ENCODE measurements at regions not wholly inside any gene's neighbourhood (a gene's known extent, or its start where the extent isn't known, plus 50 kb on each side); places are given as distances from the start of the nearest gene placed in this dataset.

DNA sequence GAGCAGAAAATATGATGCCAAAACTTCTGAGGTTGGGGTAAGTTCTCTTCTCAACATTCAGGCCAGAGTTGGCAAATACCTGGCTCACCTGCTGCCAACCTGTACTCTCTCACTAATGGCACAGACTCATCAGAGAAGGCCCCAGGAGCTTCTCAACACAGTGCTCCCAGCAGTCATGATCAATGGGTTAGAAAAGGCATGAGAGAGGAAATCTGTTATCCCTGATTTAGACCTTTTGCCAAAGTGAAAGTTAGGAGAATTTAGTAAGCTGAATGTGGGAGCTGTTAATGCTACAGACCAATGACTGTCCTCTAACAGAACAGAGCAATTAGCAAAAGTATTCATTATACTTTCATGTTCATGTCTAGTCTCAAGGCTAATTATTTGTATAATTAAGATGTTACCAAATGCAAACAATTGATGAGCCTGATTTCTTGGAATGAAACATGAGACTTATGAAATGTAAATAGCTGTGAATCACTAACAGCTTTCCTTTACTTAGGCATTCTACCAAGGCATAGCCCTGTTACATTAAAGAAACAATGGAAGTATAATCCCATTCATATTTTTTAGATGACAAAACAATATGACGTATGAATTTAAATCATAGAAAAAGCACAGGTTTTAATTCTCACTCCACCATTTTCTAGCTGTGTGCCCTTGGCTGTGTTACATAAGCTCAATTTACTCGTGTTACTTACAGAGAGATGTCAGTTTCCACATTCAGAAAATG, 68.7 kb upstream of the MARCHF10 start:
- in situ Hi-C loops (cut with MboI; ENCODE audit: low sequenced_read_pairs, unreplicated experiment): no loop called here
- TF ChIP-seq, protein P1, sequence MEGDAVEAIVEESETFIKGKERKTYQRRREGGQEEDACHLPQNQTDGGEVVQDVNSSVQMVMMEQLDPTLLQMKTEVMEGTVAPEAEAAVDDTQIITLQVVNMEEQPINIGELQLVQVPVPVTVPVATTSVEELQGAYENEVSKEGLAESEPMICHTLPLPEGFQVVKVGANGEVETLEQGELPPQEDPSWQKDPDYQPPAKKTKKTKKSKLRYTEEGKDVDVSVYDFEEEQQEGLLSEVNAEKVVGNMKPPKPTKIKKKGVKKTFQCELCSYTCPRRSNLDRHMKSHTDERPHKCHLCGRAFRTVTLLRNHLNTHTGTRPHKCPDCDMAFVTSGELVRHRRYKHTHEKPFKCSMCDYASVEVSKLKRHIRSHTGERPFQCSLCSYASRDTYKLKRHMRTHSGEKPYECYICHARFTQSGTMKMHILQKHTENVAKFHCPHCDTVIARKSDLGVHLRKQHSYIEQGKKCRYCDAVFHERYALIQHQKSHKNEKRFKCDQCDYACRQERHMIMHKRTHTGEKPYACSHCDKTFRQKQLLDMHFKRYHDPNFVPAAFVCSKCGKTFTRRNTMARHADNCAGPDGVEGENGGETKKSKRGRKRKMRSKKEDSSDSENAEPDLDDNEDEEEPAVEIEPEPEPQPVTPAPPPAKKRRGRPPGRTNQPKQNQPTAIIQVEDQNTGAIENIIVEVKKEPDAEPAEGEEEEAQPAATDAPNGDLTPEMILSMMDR (IDR thresholded peaks at IDR 0.05; ENCODE audit: borderline replicate concordance, control extremely low read depth, extremely low read depth, insufficient read depth, missing control alignments): no peak
- DNase-seq (ENCODE audit: low spot score): no peak

DNA sequence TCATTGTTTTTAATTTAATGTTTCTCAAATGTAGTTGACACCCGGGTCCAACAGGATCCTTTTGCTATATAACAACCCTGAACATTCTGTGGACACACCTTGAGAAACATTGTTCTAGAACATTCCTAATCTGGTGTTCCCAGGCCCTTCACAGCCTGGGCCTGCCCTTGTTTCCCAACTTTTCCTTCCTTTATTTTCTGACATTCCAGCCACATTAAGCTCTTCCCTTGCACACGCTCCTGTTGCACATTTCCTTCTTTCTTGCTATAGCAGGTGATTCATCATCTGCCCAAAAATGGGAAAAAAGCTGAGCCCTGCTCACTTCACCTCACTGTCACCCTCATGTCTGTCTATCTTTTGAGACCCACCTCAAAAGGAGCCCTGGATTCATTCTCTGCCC, 67.9 kb upstream of the MARCHF10 start:
- TF ChIP-seq, protein P1 (IDR thresholded peaks at IDR 0.05; ENCODE audit: borderline replicate concordance, control extremely low read depth, extremely low read depth, insufficient read depth, missing control alignments): no peak
- no peak for DNase-seq (ENCODE audit: low spot score)
- in situ Hi-C loops (cut with MboI; ENCODE audit: low sequenced_read_pairs, unreplicated experiment): no loop called here

DNA sequence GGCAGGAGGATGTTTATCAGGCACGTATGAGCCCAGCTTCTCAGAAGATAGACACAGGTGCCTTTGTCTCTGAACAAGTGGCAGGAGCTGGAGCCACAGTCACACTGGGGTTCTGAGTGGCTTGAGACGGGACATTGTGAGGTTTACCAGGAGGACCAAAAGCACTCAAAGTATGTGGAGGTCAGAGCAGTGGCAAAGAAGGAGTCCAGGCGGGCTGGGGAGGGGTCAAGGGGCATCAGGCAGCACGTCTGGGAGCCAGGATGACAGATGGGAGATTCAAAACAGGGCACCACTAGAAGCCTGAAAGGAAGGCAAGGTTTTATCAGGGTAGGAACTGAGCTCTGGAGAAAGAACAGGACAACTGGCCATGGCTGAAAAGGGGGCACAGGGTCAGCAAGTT, 67.2 kb upstream of the MARCHF10 start:
- TF ChIP-seq, protein P1 (IDR thresholded peaks at IDR 0.05; ENCODE audit: borderline replicate concordance, control extremely low read depth, extremely low read depth, insufficient read depth, missing control alignments): no peak
- in situ Hi-C loops (cut with MboI; ENCODE audit: low sequenced_read_pairs, unreplicated experiment): no loop called here

DNA sequence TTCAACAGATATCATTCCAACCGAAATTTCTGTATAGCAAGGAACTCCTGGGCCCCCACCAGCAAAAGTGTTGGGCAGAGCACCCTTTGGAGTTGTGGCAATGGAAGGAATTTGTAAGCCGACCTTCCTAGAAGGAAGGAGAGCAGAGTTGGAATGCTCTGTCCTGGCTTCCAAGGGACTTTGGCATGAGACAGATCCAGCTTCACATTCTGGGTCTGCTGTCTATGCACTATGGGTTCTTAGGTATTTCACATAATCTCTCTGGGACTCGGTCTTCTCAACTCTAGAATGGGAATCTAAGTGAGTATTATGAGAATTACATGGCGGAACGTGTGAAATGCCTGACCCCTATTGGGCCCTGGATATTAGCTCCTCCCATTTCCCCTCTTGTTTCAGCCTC, 63.2 kb upstream of the MARCHF10 start:
- TF ChIP-seq, protein P1 (IDR thresholded peaks at IDR 0.05; ENCODE audit: borderline replicate concordance, control extremely low read depth, extremely low read depth, insufficient read depth, missing control alignments): no peak
- DNase-seq (ENCODE audit: low spot score): no peak
- in situ Hi-C loops (cut with MboI; ENCODE audit: low sequenced_read_pairs, unreplicated experiment): no loop called here

More for the DNA sequence above, 67.2 kb upstream of the MARCHF10 start:
- no peak for DNase-seq (ENCODE audit: low spot score)

DNA sequence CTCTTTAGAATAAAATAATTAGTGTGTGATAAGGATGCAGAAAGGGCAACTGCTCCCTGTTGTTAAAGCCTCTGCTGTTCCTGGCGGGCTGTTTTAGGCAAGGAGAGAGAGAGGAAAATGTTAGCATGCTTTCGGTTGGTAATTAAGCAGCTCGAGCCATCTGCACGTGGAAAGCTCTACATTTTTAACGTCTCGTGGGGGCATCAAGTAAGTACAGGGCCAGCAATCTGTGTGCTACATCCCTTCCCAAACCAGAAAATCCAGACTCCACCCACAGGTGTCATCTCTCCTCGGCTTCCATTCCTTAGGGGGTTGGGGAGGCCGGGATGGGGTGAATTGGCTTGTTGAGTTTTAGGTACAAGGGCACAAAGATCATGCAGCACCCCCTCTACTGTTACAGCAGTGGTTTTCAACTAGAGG, 62.4 kb upstream of the MARCHF10 start:
- in situ Hi-C loops (cut with MboI; ENCODE audit: low sequenced_read_pairs, unreplicated experiment): no loop called here
- DNase-seq (ENCODE audit: low spot score): no peak
- TF ChIP-seq, protein P1 (IDR thresholded peaks at IDR 0.05; ENCODE audit: borderline replicate concordance, control extremely low read depth, extremely low read depth, insufficient read depth, missing control alignments): no peak

DNA sequence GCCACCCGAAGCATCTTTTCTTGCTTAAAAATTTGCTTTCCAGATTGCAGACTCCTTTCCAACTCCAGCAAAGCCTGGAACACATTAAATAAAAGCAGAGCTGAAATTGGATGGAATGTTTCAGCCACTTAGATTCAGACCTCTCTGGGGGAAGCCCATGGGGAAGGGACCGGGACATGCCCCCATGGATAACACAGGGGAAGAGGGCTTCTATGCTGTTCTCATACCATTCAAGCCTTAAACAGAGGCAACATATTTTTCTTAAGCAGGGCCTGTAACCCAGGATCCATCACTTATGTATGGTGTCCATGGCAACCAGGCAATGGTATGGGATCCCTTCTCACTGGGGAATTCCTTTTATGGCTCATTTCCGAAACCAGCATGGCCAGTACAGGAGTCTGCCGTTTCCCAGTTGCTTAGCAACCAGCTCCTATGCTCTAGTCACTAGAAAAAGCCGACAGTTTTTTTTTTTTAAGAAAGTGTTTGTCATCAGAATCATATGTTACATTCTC, 62.0 kb upstream of the MARCHF10 start:
- DNase-seq (ENCODE audit: low spot score): peak; percentile 29
- in situ Hi-C loops (cut with MboI; ENCODE audit: low sequenced_read_pairs, unreplicated experiment): no loop called here
- TF ChIP-seq, protein P1 (IDR thresholded peaks at IDR 0.05; ENCODE audit: borderline replicate concordance, control extremely low read depth, extremely low read depth, insufficient read depth, missing control alignments): no peak
